MM.1S (cell line): ENCODE measurements at regions not wholly inside any gene's neighbourhood (a gene's known extent, or its start where the extent isn't known, plus 50 kb on each side); places are given as distances from the start of the nearest gene placed in this dataset.

ENCODE experiments used
- DNase-seq: peaks from one replicate; pipeline ENCODE4 v3.0.0-alpha.2; 2015
- H2AFZ ChIP-seq: fragments of 300-600 bp; sonication (generic); 2 replicates; pipeline ENCODE4 v1.6.0; 2016; ENCODE audit warnings: antibody characterized with exemption, low read length
- H3F3A ChIP-seq: fragments of 300-600 bp; sonication (generic); 2 replicates; pipeline ENCODE4 v1.6.1; 2016; ENCODE audit warnings: mild to moderate bottlenecking, antibody characterized with exemption, low read length, moderate library complexity, mixed read lengths; ENCODE audit not compliant: insufficient read depth
- H3K27ac ChIP-seq: fragments of 300-600 bp; sonication (generic); 2 replicates; pipeline ENCODE4 v1.5.1; 2016; ENCODE audit warnings: mild to moderate bottlenecking, low read length
- H3K27me3 ChIP-seq: fragments of 300-600 bp; sonication (generic); replicated peaks from 2 replicates; pipeline ENCODE4 v1.6.0; 2016; ENCODE audit warnings: low read length; ENCODE audit not compliant: insufficient read depth
- H3K36me3 ChIP-seq: fragments of 300-600 bp; sonication (generic); replicated peaks from 2 replicates; pipeline ENCODE4 v1.6.1; 2016; ENCODE audit warnings: mild to moderate bottlenecking, low read length, mixed read lengths; ENCODE audit not compliant: insufficient read depth
- H3K4me1 ChIP-seq: fragments of 300-600 bp; sonication (generic); 2 replicates; pipeline ENCODE4 v1.6.1; 2016; ENCODE audit warnings: low read length, mixed read lengths
- H3K4me2 ChIP-seq: fragments of 300-600 bp; sonication (generic); 2 replicates; pipeline ENCODE4 v1.6.0; 2016; ENCODE audit warnings: low read depth, low read length
- H3K4me3 ChIP-seq: fragments of 300-600 bp; sonication (generic); 2 replicates; pipeline ENCODE4 v1.5.1; 2016; ENCODE audit warnings: low read length, mixed read lengths
- H3K79me2 ChIP-seq: fragments of 300-600 bp; sonication (generic); 2 replicates; pipeline ENCODE4 v1.6.1; 2016; ENCODE audit warnings: mixed run types, low read length, mixed read lengths
- H3K9ac ChIP-seq: fragments of 300-600 bp; sonication (generic); 2 replicates; pipeline ENCODE4 v1.6.1; 2016; ENCODE audit warnings: low read length, mixed read lengths
- H3K9me2 ChIP-seq: fragments of 300-600 bp; sonication (generic); replicated peaks from 2 replicates; pipeline ENCODE4 v1.6.1; 2016; ENCODE audit warnings: mild to moderate bottlenecking, low read length, mixed read lengths; ENCODE audit not compliant: insufficient read depth
- H3K9me3 ChIP-seq: fragments of 300-600 bp; sonication (generic); replicated peaks from 2 replicates; pipeline ENCODE4 v1.6.1; 2016; ENCODE audit warnings: mild to moderate bottlenecking, low read length, mixed read lengths; ENCODE audit not compliant: insufficient read depth
- H4K20me1 ChIP-seq: fragments of 300-600 bp; sonication (generic); 2 replicates; pipeline ENCODE4 v1.6.1; 2016; ENCODE audit warnings: mild to moderate bottlenecking, low read length, moderate library complexity, mixed read lengths; ENCODE audit not compliant: insufficient read depth
- CTCF ChIP-seq: fragments of 300-600 bp; sonication (generic); IDR thresholded peaks from 2 replicates; pipeline ENCODE4 v1.5.1; 2016; ENCODE audit warnings: antibody characterized with exemption, low read length, mixed read lengths
- EZH2 ChIP-seq: fragments of 300-600 bp; sonication (generic); optimal IDR thresholded peaks from 2 replicates; pipeline ENCODE3; 2017; ENCODE audit warnings: low read depth, mild to moderate bottlenecking, antibody characterized with exemption, low read length, mixed read lengths
- EZH2phosphoT487 ChIP-seq: fragments of 300-600 bp; sonication (generic); IDR thresholded peaks from 2 replicates; pipeline ENCODE4 v1.6.1; 2018; ENCODE audit warnings: antibody characterized with exemption, low read length

DNA sequence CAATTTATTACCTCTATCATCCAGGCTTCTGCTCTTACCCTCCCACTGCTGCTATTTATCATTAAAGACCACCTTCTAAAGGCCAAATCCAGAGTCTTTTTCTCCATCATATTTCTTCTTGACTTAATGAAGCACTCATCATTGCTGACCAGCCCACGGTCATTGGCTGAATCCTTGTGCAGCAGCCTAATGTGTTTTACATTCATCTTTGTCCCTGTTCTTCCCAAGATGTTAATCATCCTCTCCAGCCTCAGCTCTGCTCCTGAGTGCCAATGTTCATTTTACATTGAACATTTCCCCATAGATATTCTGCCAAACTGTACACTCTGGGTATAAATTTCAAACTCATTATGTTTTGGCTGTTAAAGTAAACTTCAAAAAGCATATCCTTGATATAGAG, 373.6 kb downstream of the NUP35 start:
- Histone ChIP-seq H3K27ac (no peak overlapping the region), H2AFZ (no peak overlapping the region)

GRCh38 chr2:183505911-183506310, 381.7 kb downstream of the NUP35 start:
- H3F3A ChIP-seq: no peaks in the 10 kb centered on the region
- H3K9me2 ChIP-seq: no peaks in the 10 kb centered on the region
- H3K27ac ChIP-seq: no peak overlapping the region
- no peak overlapping the region for H2AFZ ChIP-seq
- no peaks in the 10 kb centered on the region for H3K79me2 ChIP-seq
- H3K4me2 ChIP-seq: no peak overlapping the region
- TF ChIP-seq EZH2phosphoT487 (no peak), CTCF (no peak), EZH2 (no peak)
- no peaks in the 10 kb centered on the region for H3K36me3 ChIP-seq
- no peak overlapping the region for H3K9ac ChIP-seq
- no peak for DNase-seq
- no peak overlapping the region for H3K4me3 ChIP-seq
- no peaks in the 10 kb centered on the region for H3K27me3 ChIP-seq
- H3K9me3 ChIP-seq: no peaks in the 10 kb centered on the region
- H4K20me1 ChIP-seq: no peaks in the 10 kb centered on the region
- no peaks in the 10 kb centered on the region for H3K4me1 ChIP-seq

More for the DNA sequence above, 373.6 kb downstream of the NUP35 start:
- Histone ChIP-seq H3K27me3 (no peaks in the 10 kb centered on the region), H4K20me1 (no peaks in the 10 kb centered on the region), H3K9me2 (no peaks in the 10 kb centered on the region), H3K4me3 (no peak overlapping the region), H3K79me2 (no peaks in the 10 kb centered on the region), H3K4me1 (0 out of 2 replicates have a peak, but pooled peaks cover 4% of the 10 kb centered on the region), H3F3A (no peaks in the 10 kb centered on the region), H3K9ac (no peak overlapping the region), H3K36me3 (no peaks in the 10 kb centered on the region), H3K4me2 (no peak overlapping the region), H3K9me3 (no peaks in the 10 kb centered on the region)
- DNase-seq: no peak
- no peak for TF ChIP-seq EZH2phosphoT487
- TF ChIP-seq CTCF: no peak
- TF ChIP-seq EZH2: no peak

DNA sequence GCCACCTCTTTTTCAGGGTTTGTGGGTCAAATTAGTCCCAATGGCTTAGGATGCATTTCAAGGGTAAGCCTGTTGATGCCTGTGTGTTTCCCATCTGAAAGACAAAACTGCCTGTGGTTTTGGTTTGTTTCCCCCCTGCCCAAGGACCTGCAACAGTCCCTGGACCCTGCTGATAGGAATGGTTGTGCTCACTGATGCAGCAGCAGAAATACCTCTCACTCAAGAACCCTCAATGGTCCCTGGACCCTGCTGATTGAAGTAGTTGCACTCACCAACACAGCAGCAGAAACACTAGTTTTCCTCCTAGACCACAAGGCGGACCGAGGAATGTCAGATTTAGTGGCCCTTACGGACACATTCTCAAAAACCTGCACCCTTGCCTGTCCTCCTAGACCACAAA, 386.9 kb downstream of the NUP35 start:
- Histone ChIP-seq H3K9ac (no peak overlapping the region), H3K27me3 (no peaks in the 10 kb centered on the region), H4K20me1 (no peaks in the 10 kb centered on the region), H3K9me2 (no peaks in the 10 kb centered on the region), H3K4me1 (no peaks in the 10 kb centered on the region), H3K4me3 (no peak overlapping the region), H3K4me2 (no peak overlapping the region), H3K36me3 (no peaks in the 10 kb centered on the region), H3F3A (no peaks in the 10 kb centered on the region), H3K9me3 (no peaks in the 10 kb centered on the region), H2AFZ (no peak overlapping the region), H3K79me2 (no peaks in the 10 kb centered on the region), H3K27ac (no peak overlapping the region)
- TF ChIP-seq EZH2: no peak
- no peak for TF ChIP-seq CTCF
- no peak for TF ChIP-seq EZH2phosphoT487
- DNase-seq: no peak
